Gastrocnemius medialis (tissue), 4 donors: ENCODE measurements at regions not wholly inside any gene's neighbourhood (a gene's known extent, or its start where the extent isn't known, plus 50 kb on each side); places are given as distances from the start of the nearest gene placed in this dataset.

Experiments used
- ATAC-seq, 2 donors: fragments of 150-250 bp; one replicate each; pipeline ENCODE4 v1.9.1; 2016
- DNase-seq, 2 donors: peaks; one replicate each; pipeline ENCODE4 v3.0.0-alpha.2; 2019
- H3K27ac ChIP-seq, 4 donors: fragments of 200-600 bp; sonication (generic); 1 replicate in 1 of 4; 2 replicates in 3 of 4; pipeline ENCODE4 v1.5.1; 2016 to 2018; ENCODE audit warnings: mild to moderate bottlenecking in 2 of 4, moderate library complexity in 1 of 4
- H3K27me3 ChIP-seq, 3 donors: fragments of 200-600 bp; sonication (generic) in 2 of 3; 1 replicate in 1 of 3; 2 replicates in 2 of 3; pipeline versions ENCODE4 v1.5.1 to v1.6.0; 2016 to 2019; ENCODE audit warnings: mild to moderate bottlenecking in 1 of 3, moderate library complexity in 1 of 3
- H3K36me3 ChIP-seq, 2 donors: fragments of 200-600 bp; sonication (generic) in 1 of 2; one replicate each; pipeline ENCODE4 v1.5.1; 2017 to 2018
- H3K4me1 ChIP-seq, 2 donors: fragments of 200-600 bp; sonication (generic) in 1 of 2; one replicate each; pipeline ENCODE4 v1.5.1; 2016 to 2017; ENCODE audit warnings: mild to moderate bottlenecking in 2 of 2
- H3K4me3 ChIP-seq, 4 donors: fragments of 200-600 bp; sonication (generic) in 3 of 4; 1 replicate in 1 of 4; 2 replicates in 3 of 4; pipeline ENCODE4 v1.5.1; 2016 to 2019; ENCODE audit warnings: mild to moderate bottlenecking in 2 of 4
- H3K9me3 ChIP-seq, 3 donors: fragments of 200-600 bp; sonication (generic) in 2 of 3; 1 replicate in 1 of 3; 2 replicates in 2 of 3; pipeline ENCODE4 v1.5.1; 2016 to 2019
- CTCF ChIP-seq, 5 experiments: fragments of 450-650 bp in 3 of 5; fragments of 200-600 bp in 2 of 5; sonication (generic) in 2 of 5; IDR thresholded peaks in 4 of 5; conservative IDR thresholded peaks in 1 of 5; 1 replicate in 4 of 5; 2 replicates in 1 of 5; pipeline ENCODE4 v1.5.1; 2016 to 2019; ENCODE audit warnings: antibody characterized with exemption in 5 of 5, mild to moderate bottlenecking in 3 of 5, moderate library complexity in 3 of 5
- POLR2A ChIP-seq, 2 donors: fragments of 450-650 bp; IDR thresholded peaks; one replicate each; pipeline ENCODE4 v1.6.1; 2017; ENCODE audit warnings: antibody characterized with exemption in 2 of 2, mild to moderate bottlenecking in 2 of 2, moderate library complexity in 2 of 2
- in situ Hi-C, 4 donors: fragments of 200-750 bp; cut with MboI; loops; one replicate each; pipeline versions ENCODE4 v1.15.0 to v1.8.0; 2017; ENCODE audit warnings: low sequenced_read_pairs in 4 of 4
- intact Hi-C: fragments of 100-400 bp; cut with DNase I; formaldehyde crosslinking; loops from one replicate; pipeline ENCODE4 v1.15.1; 2023; ENCODE audit warnings: low total_unique reads

- Histone ChIP-seq H3K4me3 (no peak overlapping the region), H3K9me3 (no peaks in the 10 kb centered on the region), H3K27me3 (peaks cover 0 to 3% (median 0%) of the 10 kb centered on the region in 3 donors), H3K4me1 (no peaks in the 10 kb centered on the region), H3K36me3 (no peaks in the 10 kb centered on the region), H3K27ac (no peak overlapping the region)
- DNase-seq: no peak
- in situ Hi-C loops: no loop called here
- no peak for TF ChIP-seq POLR2A (IDR thresholded peaks at IDR 0.05)
- TF ChIP-seq CTCF (IDR thresholded peaks at IDR 0.05 in 4 of 5, conservative IDR thresholded peaks at IDR 0.05 in 1 of 5): no peak
- no peak for ATAC-seq
- intact Hi-C loops: no loop called here
Observed at GRCh38 chr2:58535182-58535581, 294.1 kb upstream of the FANCL start.

- H3K4me1 ChIP-seq: no peaks in the 10 kb centered on the region
- no peak overlapping the region for H3K4me3 ChIP-seq
- in situ Hi-C loops: no loop called here
- H3K27me3 ChIP-seq: no peaks in the 10 kb centered on the region
- no peak overlapping the region for H3K27ac ChIP-seq
- DNase-seq: no peak
- intact Hi-C loops: no loop called here
- no peak for ATAC-seq
- no peaks in the 10 kb centered on the region for H3K9me3 ChIP-seq
- H3K36me3 ChIP-seq: no peaks in the 10 kb centered on the region
- no peak for TF ChIP-seq CTCF (IDR thresholded peaks at IDR 0.05 in 4 of 5, conservative IDR thresholded peaks at IDR 0.05 in 1 of 5)
- no peak for TF ChIP-seq POLR2A (IDR thresholded peaks at IDR 0.05)
Observed at GRCh38 chr2:58533376-58533775, 292.3 kb upstream of the FANCL start.

DNA sequence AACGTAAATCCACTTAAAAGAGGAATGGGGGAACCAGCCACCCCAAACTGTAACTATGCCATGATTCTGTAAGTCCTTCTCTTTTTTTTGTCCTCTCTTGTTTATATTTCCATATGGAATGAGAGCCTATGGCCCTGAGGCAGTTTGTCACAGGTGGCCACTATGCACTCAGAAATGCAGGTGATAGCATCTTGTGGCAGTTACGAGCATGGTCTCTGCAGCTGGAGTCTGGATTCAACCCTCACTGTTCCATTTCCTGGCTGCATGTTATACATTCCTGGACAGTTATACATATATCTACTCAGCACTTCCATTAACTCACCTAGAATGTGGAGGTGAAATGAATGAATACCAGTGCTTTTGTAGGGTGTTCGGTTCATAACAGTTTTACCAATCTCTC is 291.5 kb upstream of the FANCL start:
- H3K27ac ChIP-seq: no peak overlapping the region
- no peak for TF ChIP-seq CTCF (IDR thresholded peaks at IDR 0.05 in 4 of 5, conservative IDR thresholded peaks at IDR 0.05 in 1 of 5)
- no peak for TF ChIP-seq POLR2A (IDR thresholded peaks at IDR 0.05)
- H3K27me3 ChIP-seq: no peaks in the 10 kb centered on the region
- in situ Hi-C loops: no loop called here
- H3K9me3 ChIP-seq: no peaks in the 10 kb centered on the region
- H3K36me3 ChIP-seq: no peaks in the 10 kb centered on the region
- H3K4me1 ChIP-seq: no peaks in the 10 kb centered on the region
- DNase-seq (no peak), ATAC-seq (no peak)
- H3K4me3 ChIP-seq: no peak overlapping the region
- intact Hi-C loops: no loop called here

- DNase-seq (no peak), ATAC-seq (no peak)
- H3K27ac ChIP-seq: no peak overlapping the region
- H3K4me3 ChIP-seq: no peak overlapping the region
- intact Hi-C loops (no loop called here), in situ Hi-C loops (no loop called here)
- no peaks in the 10 kb centered on the region for H3K4me1 ChIP-seq
- no peaks in the 10 kb centered on the region for H3K36me3 ChIP-seq
- no peaks in the 10 kb centered on the region for H3K27me3 ChIP-seq
- no peaks in the 10 kb centered on the region for H3K9me3 ChIP-seq
- TF ChIP-seq POLR2A (IDR thresholded peaks at IDR 0.05) (no peak), CTCF (IDR thresholded peaks at IDR 0.05 in 4 of 5, conservative IDR thresholded peaks at IDR 0.05 in 1 of 5) (no peak)
Observed at GRCh38 chr2:58527647-58528046, 286.5 kb upstream of the FANCL start.

- Histone ChIP-seq H3K27ac (no peak overlapping the region), H3K9me3 (no peaks in the 10 kb centered on the region), H3K4me1 (no peaks in the 10 kb centered on the region), H3K4me3 (no peak overlapping the region), H3K27me3 (no peaks in the 10 kb centered on the region), H3K36me3 (no peaks in the 10 kb centered on the region)
- DNase-seq (no peak), ATAC-seq (no peak)
- TF ChIP-seq POLR2A (IDR thresholded peaks at IDR 0.05): no peak
- TF ChIP-seq CTCF (IDR thresholded peaks at IDR 0.05 in 4 of 5, conservative IDR thresholded peaks at IDR 0.05 in 1 of 5): no peak
- intact Hi-C loops: no loop called here
- in situ Hi-C loops: no loop called here
Observed at GRCh38 chr2:58521803-58522554, 280.9 kb upstream of the FANCL start.
